ENCODE measurements at regions not wholly inside any gene's neighbourhood (a gene's known extent, or its start where the extent isn't known, plus 50 kb on each side); places are given as distances from the start of the nearest gene placed in this dataset.
A peak's percentile ranks its signal among the peaks of the same experiment; 100 is the strongest.

DNA sequence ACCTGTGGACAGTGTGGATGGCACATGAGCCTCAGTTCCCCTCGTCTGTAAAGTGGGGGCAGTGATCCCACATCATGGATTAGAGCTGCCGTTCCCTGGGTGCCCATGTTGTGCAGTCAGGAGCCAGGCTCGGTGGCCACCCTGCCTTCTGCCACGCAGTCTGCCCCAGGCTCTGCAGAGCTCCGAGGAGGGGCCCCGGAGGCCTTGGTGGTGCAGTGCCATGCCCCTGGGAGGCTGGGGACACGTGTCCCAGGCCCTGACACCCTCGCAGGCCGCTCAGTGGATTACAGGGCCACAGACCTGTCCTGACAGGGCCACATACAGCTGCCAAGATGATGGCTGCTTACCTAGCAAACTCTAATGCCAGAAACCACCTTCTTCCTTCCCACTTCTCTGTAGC, 59.7 kb upstream of the ZNF469 start:
- no peaks in the 10 kb centered on the region; the same call in 1 of the 2 replicates for H3K9me3 ChIP-seq
- no peak overlapping the region for H3K4me3 ChIP-seq
- no peaks in the 10 kb centered on the region for H3K36me3 ChIP-seq
- no peak overlapping the region for H3K9ac ChIP-seq
- no peaks in the 10 kb centered on the region for H3K27me3 ChIP-seq
- TF ChIP-seq Cebpa-rat (IDR thresholded peaks at IDR 0.05): no peak
- 0 out of 2 replicates have a peak overlapping the region, but pooled peaks have one; percentile 13 for H3K27ac ChIP-seq
- peaks cover 30% of the 10 kb centered on the region for H3K4me1 ChIP-seq
- peak overlapping the region; percentile 71 for H3K4me2 ChIP-seq
- no peaks in the 10 kb centered on the region for H4K20me1 ChIP-seq

DNA sequence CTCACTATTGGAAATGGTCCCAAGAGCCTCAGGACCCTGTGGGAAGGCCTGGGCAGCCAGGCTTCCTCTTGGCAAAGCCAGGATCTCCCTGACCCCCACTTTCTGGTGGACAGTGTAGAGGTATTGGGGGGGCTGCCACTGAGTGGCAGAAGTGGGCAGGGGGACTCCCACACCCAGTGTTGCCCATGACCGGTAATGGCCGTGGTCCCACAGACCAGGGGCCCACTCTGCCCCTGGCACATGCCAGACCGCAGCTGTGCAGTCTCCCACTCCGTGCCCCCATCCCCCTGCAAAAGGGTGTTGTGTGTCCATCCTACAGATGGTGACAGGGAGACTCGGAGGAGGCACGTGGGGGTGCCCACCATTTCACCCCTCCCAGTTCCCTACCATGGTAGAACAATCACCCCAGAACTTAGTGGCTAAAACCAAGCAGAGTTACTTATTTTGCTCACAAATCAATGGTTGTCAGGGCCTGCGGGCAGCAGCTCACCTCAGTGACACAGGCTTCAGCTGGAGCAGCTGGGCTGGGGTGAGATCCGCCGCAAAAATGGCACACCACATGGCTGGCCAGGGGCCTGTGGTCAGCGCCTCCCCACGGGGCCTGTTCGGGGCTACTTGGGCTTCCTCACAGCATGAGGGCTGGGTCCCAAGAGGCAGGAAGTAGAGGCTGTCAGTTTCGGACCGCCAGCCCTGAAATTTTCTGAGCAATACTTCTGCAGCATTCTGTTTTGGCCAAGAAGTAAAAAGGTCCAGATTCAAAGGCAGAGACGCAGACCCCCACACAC, 59.0 kb upstream of the ZNF469 start:
- Histone ChIP-seq H3K4me2 (peak overlapping the region; percentile 71), H4K20me1 (no peaks in the 10 kb centered on the region), H3K4me3 (no peak overlapping the region), H3K9me3 (no peaks in the 10 kb centered on the region; the same call in 1 of the 2 replicates), H3K27me3 (no peaks in the 10 kb centered on the region), H3K9ac (no peak overlapping the region), H3K4me1 (peaks cover 23% of the 10 kb centered on the region), H3K27ac (no peak overlapping the region), H3K36me3 (no peaks in the 10 kb centered on the region)
- TF ChIP-seq Cebpa-rat (IDR thresholded peaks at IDR 0.05): no peak

DNA sequence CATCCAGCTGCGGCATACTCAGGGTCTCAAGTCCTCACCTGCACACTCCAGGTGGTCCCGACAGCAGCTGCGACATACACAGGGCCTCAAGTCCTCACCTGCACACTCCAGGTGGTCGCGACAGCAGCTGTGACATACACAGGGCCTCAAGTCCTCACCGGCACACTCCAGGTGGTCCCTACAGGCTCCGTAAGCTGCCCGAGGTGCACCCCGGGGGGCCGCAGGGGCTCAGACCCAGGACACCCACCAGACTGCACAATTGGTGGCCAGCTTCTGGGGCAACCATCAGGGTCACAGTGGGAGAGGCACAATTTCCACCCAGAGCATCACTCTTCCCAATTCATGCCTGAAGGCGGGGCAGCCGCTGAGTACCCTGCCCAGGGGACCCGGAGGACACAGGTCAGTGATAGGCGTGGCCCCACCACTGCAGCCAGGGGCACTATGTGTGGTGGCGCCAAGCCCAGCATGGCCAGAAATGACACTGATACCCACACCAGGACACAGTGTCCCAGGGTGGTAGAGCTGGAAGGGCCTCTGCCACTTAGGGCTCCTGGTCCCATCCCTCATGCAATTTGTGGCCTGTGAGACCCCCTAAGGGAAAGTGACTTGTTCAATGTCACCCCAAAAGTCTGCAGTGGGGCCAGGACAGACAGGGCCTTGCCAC, 57.5 kb upstream of the ZNF469 start:
- Histone ChIP-seq H3K4me1 (peaks cover 28% of the 10 kb centered on the region), H3K4me2 (no peak overlapping the region), H3K27me3 (no peaks in the 10 kb centered on the region), H3K27ac (no peak overlapping the region), H3K9ac (no peak overlapping the region), H3K4me3 (no peak overlapping the region), H3K36me3 (no peaks in the 10 kb centered on the region), H3K9me3 (no peaks in the 10 kb centered on the region; the same call in 1 of the 2 replicates), H4K20me1 (no peaks in the 10 kb centered on the region)
- TF ChIP-seq Cebpa-rat (IDR thresholded peaks at IDR 0.05): no peak

DNA sequence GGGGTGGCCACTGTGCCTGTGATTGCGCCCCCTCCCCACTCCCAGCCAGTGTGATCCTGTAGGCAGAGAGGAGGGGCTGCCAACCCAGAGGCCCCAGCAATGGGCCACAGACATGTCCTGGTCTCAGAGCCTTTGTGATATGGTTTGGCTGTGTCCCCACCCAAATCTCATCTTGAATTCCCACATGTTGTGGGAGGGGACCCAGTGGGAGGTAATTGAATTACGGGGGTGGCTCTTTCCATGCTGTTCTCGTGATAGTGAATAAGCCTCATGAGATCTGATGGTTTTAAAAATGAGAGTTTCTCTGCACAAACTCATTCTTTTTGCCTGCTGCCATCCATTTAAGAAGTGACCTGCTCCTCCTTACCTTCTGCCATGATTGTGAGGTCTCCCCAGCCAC, 56.8 kb upstream of the ZNF469 start:
- H4K20me1 ChIP-seq: no peaks in the 10 kb centered on the region

DNA sequence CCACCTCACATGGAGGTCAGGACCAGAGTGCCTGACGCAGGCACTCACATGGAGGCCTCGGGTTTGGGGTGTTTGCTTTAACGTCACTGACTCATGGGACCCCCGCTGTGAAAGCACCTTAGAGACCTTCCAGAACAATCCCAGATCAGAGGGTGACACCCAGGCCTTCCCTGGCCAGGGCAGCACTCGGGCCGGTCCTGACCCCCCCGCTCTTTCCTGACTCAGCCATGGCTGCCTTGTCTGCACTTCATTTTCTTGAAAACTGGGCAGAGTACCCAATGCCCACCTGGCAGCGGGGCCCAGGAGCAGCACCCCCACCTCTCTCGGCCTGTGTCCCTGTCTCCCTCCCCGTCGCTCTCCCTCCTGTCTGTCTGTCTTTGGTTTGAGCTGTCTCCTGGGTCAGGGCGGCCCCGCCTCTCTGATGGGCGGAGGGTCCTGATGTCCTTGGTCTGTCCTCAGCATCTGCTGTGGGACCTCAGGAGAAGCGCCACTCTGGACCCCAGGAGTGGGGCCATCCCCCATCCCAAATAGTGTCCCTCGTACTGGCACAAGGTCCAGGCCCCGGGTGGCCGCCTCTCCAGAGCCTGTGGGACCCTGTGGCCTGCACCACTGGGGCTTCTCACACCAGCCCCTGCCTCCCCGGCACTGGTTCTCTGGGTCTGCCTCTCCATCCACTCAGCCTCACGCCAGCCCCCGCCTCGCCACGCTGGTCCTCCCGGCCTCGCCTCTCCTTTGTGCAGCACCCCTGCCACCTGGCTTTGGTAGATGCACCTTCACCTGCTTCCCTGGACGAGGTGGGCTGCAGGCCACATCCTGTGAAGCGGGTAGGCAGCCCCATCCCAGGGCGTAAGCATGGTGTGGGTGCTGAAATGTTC, 55.9 kb upstream of the ZNF469 start:
- Histone ChIP-seq H3K27ac (no peak overlapping the region), H3K4me3 (no peak overlapping the region), H3K36me3 (no peaks in the 10 kb centered on the region), H3K9ac (no peak overlapping the region), H3K4me2 (no peak overlapping the region), H3K9me3 (no peaks in the 10 kb centered on the region; the same call in 1 of the 2 replicates), H3K27me3 (no peaks in the 10 kb centered on the region), H3K4me1 (peaks cover 33% of the 10 kb centered on the region), H4K20me1 (no peaks in the 10 kb centered on the region)
- TF ChIP-seq Cebpa-rat (IDR thresholded peaks at IDR 0.05): no peak

More for the DNA sequence above, 56.8 kb upstream of the ZNF469 start:
- Histone ChIP-seq H3K4me3 (no peak overlapping the region), H3K9ac (no peak overlapping the region), H3K36me3 (no peaks in the 10 kb centered on the region), H3K9me3 (no peaks in the 10 kb centered on the region; the same call in 1 of the 2 replicates), H3K4me1 (peaks cover 33% of the 10 kb centered on the region), H3K27ac (no peak overlapping the region), H3K27me3 (no peaks in the 10 kb centered on the region), H3K4me2 (no peak overlapping the region)
- no peak for TF ChIP-seq Cebpa-rat (IDR thresholded peaks at IDR 0.05)

DNA sequence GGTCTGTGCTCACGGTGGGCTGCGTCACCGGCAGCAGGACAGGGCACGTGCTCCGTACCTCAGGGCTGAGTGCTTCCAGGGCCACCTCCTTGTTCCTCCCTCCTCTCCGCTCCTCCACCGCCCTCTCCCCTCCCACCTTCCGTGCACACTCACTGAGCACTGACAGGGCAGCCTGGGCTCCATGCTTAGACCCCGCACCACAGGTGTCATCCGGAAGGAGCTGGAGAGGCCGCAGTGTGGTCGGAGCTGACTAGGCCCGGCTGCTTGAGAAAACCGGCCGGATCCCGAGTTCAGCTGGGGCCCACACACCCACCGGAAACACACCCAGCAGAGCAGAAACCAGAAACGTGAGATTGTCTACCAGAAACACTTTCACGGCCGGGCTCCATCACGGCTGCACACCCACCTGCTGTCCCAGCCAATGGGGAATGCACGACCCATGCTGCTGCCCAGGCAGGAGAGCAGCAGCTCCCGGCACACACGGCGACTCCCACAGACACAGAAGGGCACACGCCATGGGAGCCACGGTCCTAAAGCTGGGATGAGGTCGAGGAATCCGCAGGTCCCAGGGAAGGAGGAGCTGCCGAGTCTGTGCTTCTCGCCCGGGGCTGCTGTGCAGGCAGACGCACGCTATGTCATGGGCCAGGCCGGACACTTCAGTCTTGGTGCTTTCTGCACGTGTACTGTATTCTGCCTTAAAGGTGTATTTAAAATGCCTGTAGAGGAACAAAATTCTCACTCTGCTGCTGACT, 55.0 kb upstream of the ZNF469 start:
- no peak overlapping the region for H3K27ac ChIP-seq
- H3K4me2 ChIP-seq: no peak overlapping the region
- no peaks in the 10 kb centered on the region for H3K36me3 ChIP-seq
- no peaks in the 10 kb centered on the region for H3K27me3 ChIP-seq
- H3K9me3 ChIP-seq: no peaks in the 10 kb centered on the region; the same call in 1 of the 2 replicates
- H3K4me1 ChIP-seq: peaks cover 36% of the 10 kb centered on the region
- H4K20me1 ChIP-seq: no peaks in the 10 kb centered on the region
- no peak overlapping the region for H3K9ac ChIP-seq
- no peak for TF ChIP-seq Cebpa-rat (IDR thresholded peaks at IDR 0.05)
- no peak overlapping the region for H3K4me3 ChIP-seq

DNA sequence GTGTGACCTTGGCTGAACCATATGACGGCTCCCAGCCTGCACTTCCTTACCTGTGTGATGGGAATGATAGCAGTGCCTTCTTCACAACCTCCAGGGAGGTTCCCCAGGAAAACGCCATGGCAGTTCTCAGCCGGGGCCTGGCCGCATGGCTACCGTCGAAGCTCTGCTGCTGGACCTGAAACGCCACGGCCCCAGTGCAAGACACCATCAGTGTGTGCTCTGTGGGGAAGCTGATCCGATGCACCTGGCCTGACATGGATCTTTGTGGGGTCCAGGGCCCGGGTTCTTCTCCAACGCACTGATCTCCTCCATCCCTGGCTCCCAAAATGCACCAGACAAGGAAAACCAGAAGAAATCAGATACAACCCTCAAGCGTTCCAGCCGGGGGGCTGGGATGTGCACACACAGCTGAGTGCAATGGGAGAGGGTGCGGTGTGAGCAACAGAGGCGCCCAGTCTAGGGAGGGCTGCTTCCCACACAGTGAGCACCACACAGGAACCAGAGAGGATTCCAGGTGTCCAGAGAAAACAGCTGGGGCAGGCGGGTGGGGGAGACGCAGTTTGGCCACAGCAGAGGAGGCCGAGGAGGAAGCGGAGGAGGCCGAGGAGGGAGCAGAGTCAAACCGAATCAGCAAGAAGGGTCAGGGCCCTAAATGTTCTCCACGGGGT, 54.3 kb upstream of the ZNF469 start:
- TF ChIP-seq Cebpa-rat (IDR thresholded peaks at IDR 0.05): no peak
- Histone ChIP-seq H3K36me3 (no peaks in the 10 kb centered on the region), H3K4me1 (peaks cover 36% of the 10 kb centered on the region), H3K9me3 (no peaks in the 10 kb centered on the region; the same call in 1 of the 2 replicates), H3K27ac (no peak overlapping the region), H4K20me1 (no peaks in the 10 kb centered on the region), H3K9ac (no peak overlapping the region), H3K4me3 (no peak overlapping the region), H3K27me3 (no peaks in the 10 kb centered on the region), H3K4me2 (no peak overlapping the region)

DNA sequence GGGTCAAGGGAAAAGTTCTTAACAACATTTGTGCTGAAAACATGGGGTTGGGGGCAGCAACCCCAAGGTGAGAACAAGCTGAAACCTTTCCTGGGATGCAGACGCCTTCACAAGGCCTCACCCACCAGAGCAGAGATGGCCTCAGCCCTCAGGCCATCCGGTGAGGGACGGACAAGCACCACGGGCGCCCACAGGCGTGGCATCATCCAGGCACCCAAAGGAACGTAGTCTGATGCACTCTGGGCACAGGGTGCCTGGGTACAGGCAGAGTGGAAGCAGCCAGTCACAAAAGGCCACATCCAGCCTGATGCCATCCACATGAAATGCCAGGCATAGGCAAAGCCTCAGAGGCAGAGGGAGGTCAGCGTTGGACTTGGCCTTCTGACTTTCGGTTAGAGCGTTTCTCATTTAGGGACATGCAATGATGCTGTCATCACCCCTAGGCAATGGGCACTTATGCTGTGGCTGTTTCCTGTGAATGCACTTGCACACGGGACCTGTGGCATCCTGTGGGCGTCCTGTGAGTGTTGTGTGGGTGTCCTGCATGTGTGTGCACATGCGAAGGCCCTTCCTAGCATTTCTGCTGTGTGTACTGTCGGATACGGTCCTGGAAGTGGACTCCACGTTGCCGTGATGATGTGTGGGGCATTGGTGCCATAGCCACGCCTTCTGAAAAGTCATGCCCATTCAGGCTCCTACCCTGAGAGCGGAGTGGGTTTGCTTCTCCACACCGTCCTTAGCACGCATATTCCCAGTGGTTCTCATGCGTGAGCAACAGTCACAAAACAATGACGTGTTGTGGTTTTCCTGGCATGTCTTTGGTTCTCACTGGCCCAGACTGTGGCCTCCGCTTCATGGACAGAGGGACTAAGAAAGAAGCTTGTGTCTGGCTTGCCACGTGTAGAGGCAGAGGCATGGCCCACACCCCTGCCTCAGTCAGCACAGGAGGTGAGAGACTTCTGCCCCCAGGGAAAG, 52.7 kb upstream of the ZNF469 start:
- no peak for TF ChIP-seq Cebpa-rat (IDR thresholded peaks at IDR 0.05)
- no peaks in the 10 kb centered on the region; the same call in 1 of the 2 replicates for H3K9me3 ChIP-seq
- H3K27me3 ChIP-seq: no peaks in the 10 kb centered on the region
- no peak overlapping the region for H3K9ac ChIP-seq
- H3K4me1 ChIP-seq: peaks cover 31% of the 10 kb centered on the region
- H4K20me1 ChIP-seq: no peaks in the 10 kb centered on the region
- H3K4me2 ChIP-seq: peak overlapping the region; percentile 22
- H3K4me3 ChIP-seq: no peak overlapping the region
- no peaks in the 10 kb centered on the region for H3K36me3 ChIP-seq
- no peak overlapping the region for H3K27ac ChIP-seq
